ENCODE measurements at regions not wholly inside any gene's neighbourhood (a gene's known extent, or its start where the extent isn't known, plus 50 kb on each side); places are given as distances from the start of the nearest gene placed in this dataset.
"Not testable (repeated sequence)": the region's sequence is repeated elsewhere in the genome, so short reads cannot be mapped to it uniquely, and the experiment has no call there.

- no peak overlapping the region for H3K4me3 ChIP-seq (IDR thresholded peaks at IDR 0.05; ENCODE audit: insufficient read depth, low read depth, low read length)
- H3K27ac ChIP-seq, result no peak overlapping the region
- H4K20me1 ChIP-seq (ENCODE audit: insufficient read depth), result no peaks in the 10 kb centered on the region
- H3K27me3 ChIP-seq (ENCODE audit: insufficient read depth, low read depth), result no peaks in the 10 kb centered on the region
- no peak for TF ChIP-seq CTCF (conservative IDR thresholded peaks at IDR 0.05; ENCODE audit: low read depth, low read length)
- H3K36me3 ChIP-seq (ENCODE audit: insufficient read depth), result no peaks in the 10 kb centered on the region
- H3K79me2 ChIP-seq (ENCODE audit: insufficient read depth, low read depth), result no peaks in the 10 kb centered on the region
- H2AFZ ChIP-seq (ENCODE audit: low read depth), result no peak overlapping the region
- H3K4me2 ChIP-seq, result no peak overlapping the region
- no peaks in the 10 kb centered on the region for H3K4me1 ChIP-seq (ENCODE audit: low read depth, poor library complexity, severe bottlenecking)
- H3K9ac ChIP-seq, result no peak overlapping the region
These were observed 325.9 kb downstream of the KLF12 start for GRCh38 chr13:73808318-73808717.

- not testable (repeated sequence) for H3K4me1 ChIP-seq (ENCODE audit: low read depth, poor library complexity, severe bottlenecking); H2AFZ ChIP-seq (ENCODE audit: low read depth); H3K36me3 ChIP-seq (ENCODE audit: insufficient read depth); H3K4me3 ChIP-seq (IDR thresholded peaks at IDR 0.05; ENCODE audit: insufficient read depth, low read depth, low read length); H3K27ac ChIP-seq; H3K27me3 ChIP-seq (ENCODE audit: insufficient read depth, low read depth); H4K20me1 ChIP-seq (ENCODE audit: insufficient read depth); H3K9ac ChIP-seq; H3K4me2 ChIP-seq; H3K79me2 ChIP-seq (ENCODE audit: insufficient read depth, low read depth)
These were observed 328.8 kb downstream of the KLF12 start for GRCh38 chr13:73805326-73805958.

GRCh38 chr13:73803997-73804396, 330.2 kb downstream of the KLF12 start:
- Histone ChIP-seq H3K4me3 (IDR thresholded peaks at IDR 0.05; ENCODE audit: insufficient read depth, low read depth, low read length) (no peak overlapping the region), H2AFZ (ENCODE audit: low read depth) (no peak overlapping the region), H3K4me2 (no peak overlapping the region), H4K20me1 (ENCODE audit: insufficient read depth) (no peaks in the 10 kb centered on the region), H3K4me1 (ENCODE audit: low read depth, poor library complexity, severe bottlenecking) (no peaks in the 10 kb centered on the region), H3K79me2 (ENCODE audit: insufficient read depth, low read depth) (no peaks in the 10 kb centered on the region), H3K36me3 (ENCODE audit: insufficient read depth) (no peaks in the 10 kb centered on the region), H3K27me3 (ENCODE audit: insufficient read depth, low read depth) (no peaks in the 10 kb centered on the region), H3K9ac (no peak overlapping the region), H3K27ac (no peak overlapping the region)
- no peak for TF ChIP-seq CTCF (conservative IDR thresholded peaks at IDR 0.05; ENCODE audit: low read depth, low read length)

- H3K27ac ChIP-seq, result no peak overlapping the region
- H4K20me1 ChIP-seq (ENCODE audit: insufficient read depth), result no peaks in the 10 kb centered on the region
- TF ChIP-seq CTCF (conservative IDR thresholded peaks at IDR 0.05; ENCODE audit: low read depth, low read length), result no peak
- H3K4me2 ChIP-seq, result no peak overlapping the region
- no peaks in the 10 kb centered on the region for H3K27me3 ChIP-seq (ENCODE audit: insufficient read depth, low read depth)
- H3K9ac ChIP-seq, result no peak overlapping the region
- no peaks in the 10 kb centered on the region for H3K79me2 ChIP-seq (ENCODE audit: insufficient read depth, low read depth)
- H3K4me1 ChIP-seq (ENCODE audit: low read depth, poor library complexity, severe bottlenecking), result no peaks in the 10 kb centered on the region
- no peak overlapping the region for H3K4me3 ChIP-seq (IDR thresholded peaks at IDR 0.05; ENCODE audit: insufficient read depth, low read depth, low read length)
- no peak overlapping the region for H2AFZ ChIP-seq (ENCODE audit: low read depth)
- H3K36me3 ChIP-seq (ENCODE audit: insufficient read depth), result no peaks in the 10 kb centered on the region
These were observed 334.2 kb downstream of the KLF12 start for GRCh38 chr13:73800011-73800410.

GRCh38 chr13:73794755-73795154, 339.4 kb downstream of the KLF12 start:
- Histone ChIP-seq H3K4me3 (IDR thresholded peaks at IDR 0.05; ENCODE audit: insufficient read depth, low read depth, low read length) (no peak overlapping the region), H3K4me2 (no peak overlapping the region), H3K79me2 (ENCODE audit: insufficient read depth, low read depth) (no peaks in the 10 kb centered on the region), H3K27me3 (ENCODE audit: insufficient read depth, low read depth) (no peaks in the 10 kb centered on the region), H2AFZ (ENCODE audit: low read depth) (no peak overlapping the region), H3K9ac (no peak overlapping the region), H4K20me1 (ENCODE audit: insufficient read depth) (no peaks in the 10 kb centered on the region), H3K4me1 (ENCODE audit: low read depth, poor library complexity, severe bottlenecking) (no peaks in the 10 kb centered on the region), H3K27ac (no peak overlapping the region), H3K36me3 (ENCODE audit: insufficient read depth) (no peaks in the 10 kb centered on the region)
- TF ChIP-seq CTCF (conservative IDR thresholded peaks at IDR 0.05; ENCODE audit: low read depth, low read length), result no peak
